Head of caudate nucleus (tissue), 42 donors: ENCODE measurements at regions not wholly inside any gene's neighbourhood (a gene's known extent, or its start where the extent isn't known, plus 50 kb on each side); places are given as distances from the start of the nearest gene placed in this dataset.
"Not testable (repeated sequence)": the region's sequence is repeated elsewhere in the genome, so short reads cannot be mapped to it uniquely, and the experiment has no call there.

Experiments
- DNase-seq, 42 donors: peaks; one replicate each; pipeline versions ENCODE4 v3.0.0 to v3.0.0-alpha.2; 2020 to 2021; ENCODE audit warnings: mixed read lengths in 7 of 42
- intact Hi-C: fragments of 100-400 bp; cut with DNase I; formaldehyde crosslinking; loops from one replicate; pipeline ENCODE4 v1.15.0; 2022

- intact Hi-C loops: no loop called here
- DNase-seq: peak in 1 of 42 donors; percentile 5
These were observed 493.6 kb upstream of the ADAMTS9 start for GRCh38 chr3:65181391-65181871.

GRCh38 chr3:65178703-65179102, 490.9 kb upstream of the ADAMTS9 start:
- no peak for DNase-seq
- intact Hi-C loops: no loop called here

DNA sequence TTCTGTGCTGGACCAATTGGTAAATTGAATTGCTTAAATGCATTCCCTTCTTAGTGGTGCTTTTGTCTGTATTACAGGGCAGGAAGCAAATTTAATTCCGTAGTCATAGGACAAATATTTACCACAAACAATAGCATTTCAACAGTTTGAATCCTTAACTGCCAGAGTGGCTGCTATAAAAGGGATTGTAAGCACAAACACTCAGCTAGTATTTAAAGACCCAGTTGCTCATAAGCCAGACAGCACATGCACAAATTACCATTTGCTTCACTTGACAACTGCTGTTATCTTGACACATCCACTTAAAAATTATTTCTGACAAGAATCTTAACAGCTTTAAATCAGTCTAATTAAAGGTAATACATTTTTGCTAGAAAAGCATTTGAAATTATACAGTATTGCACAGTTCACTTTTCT, 490.2 kb upstream of the ADAMTS9 start:
- DNase-seq: no peak
- intact Hi-C loops: no loop called here

DNA sequence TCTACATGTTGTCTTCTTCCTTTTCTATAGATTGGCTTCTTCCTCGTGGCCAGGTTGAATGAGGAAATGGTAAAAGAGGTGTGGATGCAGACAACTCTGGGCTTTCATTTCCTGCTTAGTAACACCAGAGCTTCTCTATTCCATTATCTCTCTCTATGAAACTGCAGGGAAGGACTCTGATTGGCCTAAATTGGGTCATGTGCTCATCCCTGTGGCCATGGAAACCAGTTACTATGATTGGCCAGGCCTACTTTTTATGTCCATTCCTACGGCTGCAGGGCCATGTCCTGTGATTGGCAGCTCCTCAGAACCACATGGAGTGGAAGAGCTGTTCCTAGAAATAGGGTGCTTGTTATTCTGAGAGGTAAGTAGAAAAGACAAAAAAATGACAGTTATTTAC, 486.9 kb upstream of the ADAMTS9 start:
- intact Hi-C loops: no loop called here
- no peak for DNase-seq

GRCh38 chr3:65173841-65174240, 486.0 kb upstream of the ADAMTS9 start:
- DNase-seq: no peak
- intact Hi-C loops: no loop called here

DNA sequence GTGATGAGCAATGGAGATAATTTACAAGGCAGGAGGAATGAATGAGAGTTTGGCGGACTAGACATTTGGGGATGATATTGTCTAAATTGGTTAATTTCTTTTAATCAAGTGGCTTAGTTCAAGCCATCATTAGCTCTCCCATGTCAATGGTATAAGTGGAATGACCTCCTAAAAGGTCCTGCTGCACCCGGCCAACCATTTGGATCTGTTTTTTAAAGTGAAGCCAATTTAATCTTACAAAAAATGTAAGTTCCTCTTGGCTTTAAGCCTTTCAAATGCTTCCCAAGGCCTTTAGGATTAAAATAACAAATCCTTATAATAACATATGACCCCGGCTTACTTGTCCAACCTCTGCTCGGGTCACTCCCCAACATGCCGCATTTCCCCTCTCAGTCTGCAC, 484.4 kb upstream of the ADAMTS9 start:
- intact Hi-C loops: no loop called here
- no peak for DNase-seq

DNA sequence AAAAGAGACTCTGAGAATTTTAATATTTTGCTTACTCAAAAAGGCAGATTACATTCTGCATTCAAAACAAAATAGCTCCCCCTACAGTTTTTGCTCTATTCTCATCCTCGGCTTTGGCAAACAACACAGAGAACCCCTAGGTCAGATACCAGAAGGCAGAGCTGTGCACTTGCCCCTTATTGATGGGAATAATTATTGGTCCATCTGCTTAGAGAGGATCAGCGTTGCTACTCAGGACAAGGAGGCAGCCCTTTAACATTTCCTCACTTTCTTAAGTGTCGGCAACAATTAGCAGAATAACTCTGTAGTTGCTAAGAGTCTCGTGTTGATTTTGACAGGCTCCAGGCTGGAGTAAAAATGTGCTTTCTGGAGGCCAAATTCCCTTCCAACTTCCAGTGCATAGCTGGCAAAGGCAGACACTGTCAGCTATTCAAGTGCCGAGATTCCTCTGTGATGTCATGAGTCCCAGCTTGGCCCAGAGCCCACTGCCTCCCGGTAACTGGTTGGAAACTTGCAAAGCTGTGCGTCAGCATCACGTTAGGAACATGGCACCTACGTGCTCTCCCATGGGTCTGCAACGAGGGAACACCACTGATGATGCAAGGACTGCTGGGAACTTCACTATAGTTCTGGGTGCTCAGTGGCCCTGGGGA, 482.7 kb upstream of the ADAMTS9 start:
- intact Hi-C loops: no loop called here
- DNase-seq: peak in 36 of 42 donors; percentile 3 to 77 (median 38)

GRCh38 chr3:65169961-65170360, 482.2 kb upstream of the ADAMTS9 start:
- DNase-seq: no peak
- intact Hi-C loops: no loop called here

GRCh38 chr3:65168547-65168946, 480.7 kb upstream of the ADAMTS9 start:
- DNase-seq: no peak
- intact Hi-C loops: no loop called here

DNA sequence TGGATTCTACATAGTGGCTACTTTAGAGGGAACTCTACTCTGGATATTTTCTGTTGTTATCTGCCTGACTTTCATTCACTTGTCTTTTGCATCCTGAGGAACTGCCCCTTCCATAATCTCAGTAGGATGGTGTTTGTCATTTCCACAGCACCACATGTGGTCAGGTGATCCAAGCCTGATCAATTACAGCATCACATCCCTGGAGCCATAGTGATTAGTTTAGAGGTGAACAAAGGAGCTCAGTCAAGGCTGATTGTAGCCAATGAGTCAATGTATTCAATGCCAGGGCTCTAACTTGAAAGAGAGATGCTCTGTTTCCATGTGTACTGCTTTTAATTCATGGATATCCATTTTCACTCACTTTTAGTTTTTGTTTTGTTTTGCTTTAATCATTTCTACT, 478.7 kb upstream of the ADAMTS9 start:
- intact Hi-C loops: no loop called here

DNA sequence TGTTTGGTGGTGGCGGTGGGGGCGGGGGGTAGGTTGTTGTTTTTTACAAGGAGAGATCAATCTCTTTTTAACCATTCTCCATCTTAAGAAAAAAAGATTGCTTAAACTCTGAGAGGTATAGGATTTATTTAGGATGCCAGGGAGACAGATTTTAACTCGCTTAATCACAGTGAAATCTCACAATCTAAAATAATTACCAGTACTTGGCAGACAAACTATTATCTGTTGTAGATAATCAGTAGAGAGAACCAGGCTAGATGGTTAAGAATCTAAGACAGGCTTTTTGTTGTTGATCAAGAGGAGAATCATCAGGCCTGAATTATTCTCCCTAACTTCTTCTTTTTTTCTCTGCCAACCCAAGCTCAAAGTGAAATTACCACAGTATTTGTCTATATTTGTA, 470.2 kb upstream of the ADAMTS9 start:
- intact Hi-C loops: no loop called here

More for the DNA sequence above, 478.7 kb upstream of the ADAMTS9 start:
- no peak for DNase-seq

GRCh38 chr3:65153850-65154512, 466.2 kb upstream of the ADAMTS9 start:
- no peak for DNase-seq
- intact Hi-C loops: no loop called here

More for the DNA sequence above, 470.2 kb upstream of the ADAMTS9 start:
- DNase-seq: no peak

DNA sequence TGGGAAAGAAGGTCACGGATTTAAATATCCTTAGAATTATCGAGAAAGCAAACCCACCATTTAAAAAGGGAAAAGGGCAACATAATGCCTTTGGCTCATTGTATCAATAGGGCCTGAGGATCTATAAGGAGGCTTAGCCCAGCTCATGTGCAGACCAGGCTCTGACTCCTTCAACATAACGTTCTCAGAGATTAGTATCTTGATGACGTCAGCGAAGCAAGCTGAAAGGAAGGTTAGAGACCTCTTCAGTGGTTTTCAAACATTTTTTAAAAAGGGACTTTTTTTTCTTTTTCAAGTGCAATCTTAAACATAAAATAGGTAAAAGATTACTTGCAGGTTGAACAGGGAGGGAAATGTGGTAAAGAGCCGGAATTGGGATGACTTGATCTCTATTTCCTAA, 463.9 kb upstream of the ADAMTS9 start:
- DNase-seq: no peak
- intact Hi-C loops: no loop called here

DNA sequence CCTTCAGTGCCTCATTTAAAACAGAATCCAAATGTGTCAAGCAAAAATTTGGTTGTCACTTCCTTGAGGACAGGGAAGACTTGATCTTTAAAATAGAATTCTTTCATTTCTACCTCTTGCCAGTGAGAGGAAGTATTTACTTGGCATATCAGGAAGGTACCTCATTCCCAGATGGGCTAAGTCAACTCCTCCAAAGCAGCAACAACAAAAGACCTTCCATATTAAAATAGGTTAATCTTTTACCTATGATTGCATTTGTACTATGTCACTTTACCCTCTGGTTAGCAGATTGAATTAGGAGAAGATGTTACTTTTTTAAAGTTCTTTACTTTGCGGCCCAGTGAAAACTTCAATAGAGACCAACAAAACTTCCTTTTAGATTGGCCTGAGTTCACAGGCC, 462.1 kb upstream of the ADAMTS9 start:
- intact Hi-C loops: no loop called here
- DNase-seq: no peak

DNA sequence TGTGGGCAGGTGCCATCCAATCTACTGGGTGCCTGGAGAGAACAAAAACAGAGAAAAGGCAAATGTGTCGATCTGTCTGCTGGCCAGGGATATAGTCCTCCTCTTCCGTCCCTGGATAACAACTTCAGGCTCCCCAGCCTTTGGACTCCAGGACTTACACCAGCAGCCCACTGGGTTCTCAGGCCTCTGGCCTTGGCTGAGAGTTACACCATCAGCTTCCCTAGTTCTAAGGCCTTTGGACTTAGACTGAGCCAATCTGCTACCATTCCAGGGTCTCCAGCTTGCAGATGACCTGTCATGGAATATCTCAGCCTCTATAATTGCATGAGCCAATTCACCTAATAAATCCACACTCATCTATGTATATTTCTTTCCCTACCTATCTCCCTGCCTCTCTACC, 460.9 kb upstream of the ADAMTS9 start:
- no peak for DNase-seq
- intact Hi-C loops: no loop called here

- DNase-seq: no peak
- intact Hi-C loops: no loop called here
These were observed 458.4 kb upstream of the ADAMTS9 start for GRCh38 chr3:65146179-65146578.

DNA sequence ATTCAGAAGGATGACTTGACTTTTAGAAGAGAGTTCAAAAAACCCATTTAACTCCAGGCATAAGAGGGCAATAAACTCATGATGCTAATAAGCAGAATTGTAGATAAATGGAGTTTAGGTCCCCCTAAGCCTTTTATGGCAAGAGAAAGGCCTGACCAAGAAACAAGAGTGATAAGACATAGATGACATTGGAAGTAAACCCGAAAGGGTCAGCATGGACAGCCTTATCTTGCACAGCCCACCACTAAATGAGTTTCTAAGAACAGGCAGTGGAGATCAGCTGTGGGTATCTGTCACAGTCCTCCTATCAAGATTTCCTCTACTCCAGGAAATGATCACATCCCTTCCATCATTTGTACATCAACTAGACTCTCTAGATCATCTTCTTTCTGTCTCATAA, 457.9 kb upstream of the ADAMTS9 start:
- DNase-seq: no peak
- intact Hi-C loops: no loop called here

DNA sequence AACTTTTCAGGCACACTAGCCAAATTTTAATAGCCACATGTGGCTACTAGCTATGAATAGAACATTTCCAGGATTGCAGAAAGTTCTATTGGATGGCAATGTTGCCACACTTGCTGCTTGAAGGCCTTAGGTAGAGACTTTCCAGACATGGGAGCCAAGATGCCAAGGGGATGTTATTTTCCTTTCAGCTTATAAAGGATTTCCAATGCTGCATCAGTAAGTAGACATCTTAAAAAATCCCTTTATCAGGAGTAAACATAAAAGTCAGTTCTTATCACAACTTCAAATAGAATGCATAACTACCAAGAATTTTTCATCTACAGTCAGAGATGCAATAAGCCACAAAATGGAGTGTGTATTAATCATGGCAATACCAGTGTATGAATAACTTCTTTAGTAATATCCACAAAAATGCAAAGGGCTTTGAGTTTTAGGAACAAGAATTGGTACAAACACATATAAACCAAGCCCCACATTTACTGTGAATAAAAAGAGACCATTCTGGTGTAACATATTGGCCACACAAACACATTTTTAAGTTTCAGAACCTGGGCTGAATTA, 457.1 kb upstream of the ADAMTS9 start:
- intact Hi-C loops: no loop called here
- DNase-seq: no peak

GRCh38 chr3:65142456-65142855, 454.7 kb upstream of the ADAMTS9 start:
- no peak for DNase-seq
- intact Hi-C loops: no loop called here

DNA sequence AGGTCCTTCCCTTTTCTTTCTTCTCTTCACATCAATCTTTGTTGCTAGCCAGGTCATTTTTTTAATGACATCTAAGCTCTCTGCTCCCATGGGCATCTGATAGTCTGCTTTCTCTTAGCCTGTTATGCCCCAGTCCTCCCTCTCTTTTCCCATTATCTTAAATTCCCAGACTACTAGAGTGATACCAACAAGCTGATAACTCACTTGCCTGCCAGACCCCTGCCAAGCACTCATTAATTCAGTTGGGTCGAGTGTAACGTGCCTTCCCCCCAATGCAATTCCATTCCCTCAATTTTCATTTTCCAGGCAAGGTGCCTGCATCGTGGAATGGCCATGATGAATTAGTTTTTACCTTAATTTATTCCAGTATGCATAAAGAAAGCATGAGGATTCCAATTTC, 450.8 kb upstream of the ADAMTS9 start:
- intact Hi-C loops: no loop called here
- no peak for DNase-seq

DNA sequence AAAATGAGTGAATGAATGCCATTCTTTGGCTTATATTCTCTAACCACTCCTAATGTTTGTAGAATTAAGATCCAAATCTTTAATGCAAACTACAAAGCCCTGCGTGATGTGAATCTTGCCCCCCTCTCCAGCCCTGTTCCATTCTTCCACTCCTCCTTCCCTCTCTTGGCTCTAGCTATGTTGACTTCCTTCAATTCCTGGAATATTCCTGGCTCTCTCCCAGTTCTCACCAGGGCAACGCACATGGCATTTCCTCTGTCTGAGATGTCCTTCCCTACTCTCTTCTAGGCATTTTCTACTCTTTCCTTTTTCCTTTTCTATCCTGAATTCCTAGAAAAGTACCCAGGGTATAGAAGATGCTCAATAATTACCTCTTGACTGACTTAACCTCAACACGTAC, 446.0 kb upstream of the ADAMTS9 start:
- intact Hi-C loops, DNase-seq: not testable (repeated sequence)
